H1 (cell line): ENCODE measurements at regions not wholly inside any gene's neighbourhood (a gene's known extent, or its start where the extent isn't known, plus 50 kb on each side); places are given as distances from the start of the nearest gene placed in this dataset.

ENCODE experiments used
- CHD7 ChIP-seq: fragments of 300-600 bp; sonication (generic); IDR thresholded peaks from 2 replicates; pipeline ENCODE4 v1.7.1; 2012; ENCODE audit warnings: low read length, moderate library complexity, mild to moderate bottlenecking, inconsistent platforms; ENCODE audit not compliant: insufficient replicate concordance
- JUN ChIP-seq: IDR thresholded peaks from 2 replicates; pipeline ENCODE4 v1.6.1; 2011; ENCODE audit warnings: low read depth, mild to moderate bottlenecking, improper control_type of control experiment, low read length
- POU5F1 ChIP-seq: IDR thresholded peaks from 2 replicates; pipeline ENCODE4 v1.6.1; 2011; ENCODE audit warnings: low read depth, mild to moderate bottlenecking, low read length, moderate library complexity
- SIN3A ChIP-seq, 2 experiments: IDR thresholded peaks in 1 of 2; conservative IDR thresholded peaks in 1 of 2; 2 replicates each; pipeline ENCODE4 v1.6.1; 2011 to 2012; ENCODE audit warnings: low read length in 2 of 2, improper control_type of control experiment in 1 of 2, low read depth in 1 of 2, mild to moderate bottlenecking in 1 of 2
- TF ChIP-seq, protein P1 (sequence below): IDR thresholded peaks from 2 replicates; pipeline ENCODE4 v1.6.1; 2011; ENCODE audit warnings: low read depth, mild to moderate bottlenecking, low read length; ENCODE audit not compliant: insufficient read depth

DNA sequence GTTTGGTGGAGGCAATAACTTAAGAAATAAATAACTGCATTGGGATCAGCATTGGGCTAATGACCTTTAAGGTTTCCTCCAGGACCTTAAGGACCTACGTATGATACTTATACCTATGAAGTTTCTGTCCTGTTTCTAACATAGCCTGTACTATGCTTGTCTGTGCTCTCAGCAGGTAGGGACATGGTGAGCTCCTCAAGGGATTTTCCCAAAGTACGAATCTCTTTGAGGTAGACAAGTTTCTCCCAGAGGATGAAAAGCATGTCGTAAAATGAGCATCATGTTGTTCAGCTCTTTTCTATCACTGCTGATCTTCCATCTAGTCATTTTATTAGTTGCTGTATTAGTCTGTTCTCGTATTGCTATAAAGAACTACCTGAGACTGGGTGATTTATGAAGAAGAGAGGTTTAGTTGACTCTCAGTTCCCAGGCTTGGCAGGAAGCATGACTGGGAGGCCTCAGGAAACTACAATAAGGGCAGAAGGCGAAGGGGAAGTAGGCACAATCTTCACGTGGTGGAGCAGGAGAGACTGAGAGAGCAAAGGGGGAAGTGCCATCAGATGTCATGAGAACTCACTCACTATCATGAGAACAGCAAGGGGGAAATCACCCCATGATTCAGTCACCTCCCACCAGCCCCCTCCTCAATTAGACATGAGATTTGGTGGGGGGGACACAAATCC is 77.8 kb upstream of the TGM3 start (continued):
- TF ChIP-seq POU5F1, result no peak
- no peak for TF ChIP-seq SIN3A (conservative IDR thresholded peaks at IDR 0.05 in 1 of 2, IDR thresholded peaks at IDR 0.05 in 1 of 2; ENCODE audit: low read depth in 1 of 2, low read length in 2 of 2)
- no peak for TF ChIP-seq JUN
- TF ChIP-seq CHD7, result no peak
- TF ChIP-seq, protein P1, sequence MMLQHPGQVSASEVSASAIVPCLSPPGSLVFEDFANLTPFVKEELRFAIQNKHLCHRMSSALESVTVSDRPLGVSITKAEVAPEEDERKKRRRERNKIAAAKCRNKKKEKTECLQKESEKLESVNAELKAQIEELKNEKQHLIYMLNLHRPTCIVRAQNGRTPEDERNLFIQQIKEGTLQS, result no peak
